Endothelial cell (in vitro differentiated cells): ENCODE measurements at regions not wholly inside any gene's neighbourhood (a gene's known extent, or its start where the extent isn't known, plus 50 kb on each side); places are given as distances from the start of the nearest gene placed in this dataset.

ENCODE experiments used
- DNase-seq: peaks from one replicate; pipeline ENCODE4 v3.0.0; 2021; ENCODE audit warnings: low spot score
- H3K27ac Mint-ChIP-seq: one replicate; pipeline ENCODE4 v1.8.0; 2021; ENCODE audit warnings: mixed read lengths, inconsistent platforms; ENCODE audit not compliant: unreplicated experiment
- H3K27me3 Mint-ChIP-seq: one replicate; pipeline ENCODE4 v1.8.0; 2021; ENCODE audit warnings: mild to moderate bottlenecking, moderate library complexity, mixed read lengths, inconsistent platforms; ENCODE audit not compliant: unreplicated experiment
- H3K36me3 Mint-ChIP-seq: one replicate; pipeline ENCODE4 v1.8.0; 2021; ENCODE audit warnings: mild to moderate bottlenecking, low read depth, mixed read lengths, inconsistent platforms; ENCODE audit not compliant: unreplicated experiment
- H3K4me1 Mint-ChIP-seq: one replicate; pipeline ENCODE4 v1.8.0; 2021; ENCODE audit warnings: mild to moderate bottlenecking, mixed read lengths, inconsistent platforms; ENCODE audit not compliant: unreplicated experiment
- H3K4me3 Mint-ChIP-seq: one replicate; pipeline ENCODE4 v1.8.0; 2021; ENCODE audit warnings: mild to moderate bottlenecking, mixed read lengths, inconsistent platforms; ENCODE audit not compliant: unreplicated experiment
- H3K9me3 Mint-ChIP-seq: one replicate; pipeline ENCODE4 v1.8.0; 2021; ENCODE audit warnings: mixed read lengths, inconsistent platforms; ENCODE audit not compliant: unreplicated experiment
- CTCF ChIP-seq: fragments of 200-600 bp; sonication (generic); IDR thresholded peaks from one replicate; pipeline ENCODE4 v1.5.0; 2021; ENCODE audit warnings: antibody characterized with exemption; ENCODE audit not compliant: unreplicated experiment

GRCh38 chr3:188053710-188054380 lies 100.1 kb upstream of the LPP start:
- no peak for TF ChIP-seq CTCF
- Mint-ChIP-seq H3K27me3 (no peaks in the 10 kb centered on the region), H3K4me3 (no peak overlapping the region), H3K27ac (no peak overlapping the region), H3K9me3 (no peaks in the 10 kb centered on the region), H3K4me1 (peaks cover 20% of the 10 kb centered on the region), H3K36me3 (no peaks in the 10 kb centered on the region)
- no peak for DNase-seq

GRCh38 chr3:188054541-188054940 lies 99.4 kb upstream of the LPP start:
- Mint-ChIP-seq H3K9me3 (no peaks in the 10 kb centered on the region), H3K27ac (no peak overlapping the region), H3K4me1 (peaks cover 20% of the 10 kb centered on the region), H3K27me3 (no peaks in the 10 kb centered on the region), H3K4me3 (no peak overlapping the region), H3K36me3 (no peaks in the 10 kb centered on the region)
- no peak for TF ChIP-seq CTCF
- DNase-seq = no peak

GRCh38 chr3:188055388-188055787 lies 98.6 kb upstream of the LPP start:
- H3K36me3 Mint-ChIP-seq = no peaks in the 10 kb centered on the region
- TF ChIP-seq CTCF = no peak
- H3K27me3 Mint-ChIP-seq = no peaks in the 10 kb centered on the region
- H3K4me3 Mint-ChIP-seq = no peak overlapping the region
- H3K27ac Mint-ChIP-seq = no peak overlapping the region
- no peak for DNase-seq
- peaks cover 13% of the 10 kb centered on the region for H3K4me1 Mint-ChIP-seq
- H3K9me3 Mint-ChIP-seq = no peaks in the 10 kb centered on the region

- H3K4me1 Mint-ChIP-seq = peaks cover 9% of the 10 kb centered on the region
- H3K27ac Mint-ChIP-seq = no peak overlapping the region
- no peaks in the 10 kb centered on the region for H3K27me3 Mint-ChIP-seq
- H3K9me3 Mint-ChIP-seq = no peaks in the 10 kb centered on the region
- no peak for DNase-seq
- H3K4me3 Mint-ChIP-seq = no peak overlapping the region
- H3K36me3 Mint-ChIP-seq = no peaks in the 10 kb centered on the region
- no peak for TF ChIP-seq CTCF
Observed at GRCh38 chr3:188057124-188057523, 96.8 kb upstream of the LPP start.

GRCh38 chr3:188058569-188059184 lies 95.3 kb upstream of the LPP start:
- no peaks in the 10 kb centered on the region for H3K9me3 Mint-ChIP-seq
- DNase-seq = no peak
- peaks cover 3% of the 10 kb centered on the region for H3K4me1 Mint-ChIP-seq

More at GRCh38 chr3:188058569-188059184, 95.3 kb upstream of the LPP start:
- no peak overlapping the region for H3K27ac Mint-ChIP-seq
- H3K27me3 Mint-ChIP-seq = no peaks in the 10 kb centered on the region
- H3K4me3 Mint-ChIP-seq = no peak overlapping the region
- no peaks in the 10 kb centered on the region for H3K36me3 Mint-ChIP-seq
- no peak for TF ChIP-seq CTCF
